ENCODE measurements at regions not wholly inside any gene's neighbourhood (a gene's known extent, or its start where the extent isn't known, plus 50 kb on each side); places are given as distances from the start of the nearest gene placed in this dataset.

GRCh38 chr4:179114615-179115014 is 1672.4 kb upstream of the AGA start:
- Mint-ChIP-seq H3K4me1 (ENCODE audit: unreplicated experiment) (no peaks in the 10 kb centered on the region), H3K27ac (ENCODE audit: unreplicated experiment) (no peak overlapping the region), H3K4me3 (ENCODE audit: unreplicated experiment) (no peak overlapping the region), H3K27me3 (ENCODE audit: unreplicated experiment) (peaks cover 3% of the 10 kb centered on the region), H3K9me3 (ENCODE audit: unreplicated experiment) (peaks cover 20% of the 10 kb centered on the region), H3K36me3 (ENCODE audit: unreplicated experiment) (no peaks in the 10 kb centered on the region)
- no peak for DNase-seq (ENCODE audit: extremely low spot score, unreplicated experiment)
- no peak for TF ChIP-seq CTCF (IDR thresholded peaks at IDR 0.05)

- peaks cover 3% of the 10 kb centered on the region for H3K27me3 Mint-ChIP-seq (ENCODE audit: unreplicated experiment)
- H3K27ac Mint-ChIP-seq (ENCODE audit: unreplicated experiment), result no peak overlapping the region
- no peak overlapping the region for H3K4me3 Mint-ChIP-seq (ENCODE audit: unreplicated experiment)
- DNase-seq (ENCODE audit: extremely low spot score, unreplicated experiment), result no peak
- no peaks in the 10 kb centered on the region for H3K4me1 Mint-ChIP-seq (ENCODE audit: unreplicated experiment)
- H3K9me3 Mint-ChIP-seq (ENCODE audit: unreplicated experiment), result peaks cover 20% of the 10 kb centered on the region
- no peaks in the 10 kb centered on the region for H3K36me3 Mint-ChIP-seq (ENCODE audit: unreplicated experiment)
- TF ChIP-seq CTCF (IDR thresholded peaks at IDR 0.05), result no peak
Observed at GRCh38 chr4:179116011-179116410, 1673.8 kb upstream of the AGA start.

- peaks cover 3% of the 10 kb centered on the region for H3K27me3 Mint-ChIP-seq (ENCODE audit: unreplicated experiment)
- no peak for DNase-seq (ENCODE audit: extremely low spot score, unreplicated experiment)
- H3K36me3 Mint-ChIP-seq (ENCODE audit: unreplicated experiment), result no peaks in the 10 kb centered on the region
- no peak overlapping the region for H3K27ac Mint-ChIP-seq (ENCODE audit: unreplicated experiment)
- peaks cover 17% of the 10 kb centered on the region for H3K9me3 Mint-ChIP-seq (ENCODE audit: unreplicated experiment)
- H3K4me1 Mint-ChIP-seq (ENCODE audit: unreplicated experiment), result no peaks in the 10 kb centered on the region
- TF ChIP-seq CTCF (IDR thresholded peaks at IDR 0.05), result no peak
- no peak overlapping the region for H3K4me3 Mint-ChIP-seq (ENCODE audit: unreplicated experiment)
Observed at GRCh38 chr4:179116581-179116980, 1674.3 kb upstream of the AGA start.

- Mint-ChIP-seq H3K4me1 (ENCODE audit: unreplicated experiment) (peaks cover 2% of the 10 kb centered on the region), H3K9me3 (ENCODE audit: unreplicated experiment) (peaks cover 3% of the 10 kb centered on the region), H3K36me3 (ENCODE audit: unreplicated experiment) (no peaks in the 10 kb centered on the region), H3K27me3 (ENCODE audit: unreplicated experiment) (no peaks in the 10 kb centered on the region), H3K27ac (ENCODE audit: unreplicated experiment) (no peak overlapping the region), H3K4me3 (ENCODE audit: unreplicated experiment) (no peak overlapping the region)
- DNase-seq (ENCODE audit: extremely low spot score, unreplicated experiment), result no peak
- TF ChIP-seq CTCF (IDR thresholded peaks at IDR 0.05), result no peak
Observed at GRCh38 chr4:179123084-179123483, 1680.8 kb upstream of the AGA start.

GRCh38 chr4:179124419-179124818 is 1682.2 kb upstream of the AGA start:
- Mint-ChIP-seq H3K4me3 (ENCODE audit: unreplicated experiment) (no peak overlapping the region), H3K27me3 (ENCODE audit: unreplicated experiment) (no peaks in the 10 kb centered on the region), H3K27ac (ENCODE audit: unreplicated experiment) (no peak overlapping the region), H3K4me1 (ENCODE audit: unreplicated experiment) (peaks cover 2% of the 10 kb centered on the region), H3K36me3 (ENCODE audit: unreplicated experiment) (no peaks in the 10 kb centered on the region), H3K9me3 (ENCODE audit: unreplicated experiment) (peaks cover 3% of the 10 kb centered on the region)
- no peak for DNase-seq (ENCODE audit: extremely low spot score, unreplicated experiment)
- no peak for TF ChIP-seq CTCF (IDR thresholded peaks at IDR 0.05)

Data from osteocyte (in vitro differentiated cells).